HEK293T (cell line): ENCODE measurements at regions not wholly inside any gene's neighbourhood (a gene's known extent, or its start where the extent isn't known, plus 50 kb on each side); places are given as distances from the start of the nearest gene placed in this dataset.

Experiments
- CTCF ChIA-PET: fragments of 350-600 bp; formaldehyde crosslinking; extraction: SDS; loops from one replicate; lab custom pipeline; 2021; ENCODE audit warnings: antibody characterized with exemption, inconsistent platforms; lab: Yijun Ruan, JAX
- POLR2A ChIA-PET: fragments of 350-600 bp; formaldehyde crosslinking; extraction: SDS; loops from one replicate; lab custom pipeline; 2020; ENCODE audit warnings: antibody characterized with exemption, inconsistent platforms; lab: Yijun Ruan, JAX
- DNase-seq: peaks from one replicate; pipeline ENCODE4 v3.0.0; 2012; ENCODE audit warnings: mixed read lengths; ENCODE audit errors: extremely low spot score
- ARNT ChIP-seq: fragments of 450-650 bp; IDR thresholded peaks from 2 replicates; pipeline ENCODE4 v1.6.1; 2017; ENCODE audit warnings: mild to moderate bottlenecking
- BHLHE40 ChIP-seq: fragments of 450-650 bp; IDR thresholded peaks from 2 replicates; pipeline ENCODE4 v1.6.1; 2016; ENCODE audit warnings: mild to moderate bottlenecking, moderate library complexity, borderline replicate concordance
- CTBP1 ChIP-seq: fragments of 450-650 bp; IDR thresholded peaks from 2 replicates; pipeline ENCODE4 v1.6.1; 2016; ENCODE audit warnings: borderline replicate concordance
- ELF4 ChIP-seq: fragments of 450-650 bp; IDR thresholded peaks from 2 replicates; pipeline ENCODE4 v1.6.1; 2017; ENCODE audit warnings: antibody characterized with exemption
- FOXA1 ChIP-seq: fragments of 450-650 bp; IDR thresholded peaks from 2 replicates; pipeline ENCODE4 v1.6.1; 2016; ENCODE audit warnings: mild to moderate bottlenecking
- FOXK2 ChIP-seq: fragments of 450-650 bp; IDR thresholded peaks from 2 replicates; pipeline ENCODE4 v1.6.1; 2016; ENCODE audit warnings: mild to moderate bottlenecking
- FOXM1 ChIP-seq: fragments of 450-650 bp; IDR thresholded peaks from 2 replicates; pipeline ENCODE4 v1.6.1; 2017; ENCODE audit warnings: mild to moderate bottlenecking, borderline replicate concordance
- HDGF ChIP-seq: fragments of 450-650 bp; IDR thresholded peaks from 2 replicates; pipeline ENCODE4 v1.6.1; 2017; ENCODE audit warnings: antibody characterized with exemption, borderline replicate concordance
- L3MBTL2 ChIP-seq: fragments of 450-650 bp; conservative IDR thresholded peaks from 2 replicates; pipeline ENCODE4 v1.6.1; 2016; ENCODE audit warnings: mild to moderate bottlenecking
- LEF1 ChIP-seq: fragments of 450-650 bp; IDR thresholded peaks from 2 replicates; pipeline ENCODE4 v1.6.1; 2017; ENCODE audit warnings: mild to moderate bottlenecking, borderline replicate concordance
- NFRKB ChIP-seq: fragments of 450-650 bp; IDR thresholded peaks from 2 replicates; pipeline ENCODE4 v1.6.1; 2016; ENCODE audit warnings: mild to moderate bottlenecking, moderate library complexity
- PKNOX1 ChIP-seq: fragments of 450-650 bp; IDR thresholded peaks from 2 replicates; pipeline ENCODE4 v1.6.1; 2016
- SP1 ChIP-seq: fragments of 450-650 bp; IDR thresholded peaks from 2 replicates; pipeline ENCODE4 v1.6.1; 2017
- SUZ12 ChIP-seq: fragments of 450-650 bp; IDR thresholded peaks from 2 replicates; pipeline ENCODE4 v1.6.1; 2016; ENCODE audit warnings: mild to moderate bottlenecking
- TARDBP ChIP-seq: fragments of 450-650 bp; IDR thresholded peaks from 2 replicates; pipeline ENCODE4 v1.6.1; 2016
- ZNF384 ChIP-seq: fragments of 450-650 bp; IDR thresholded peaks from 2 replicates; pipeline ENCODE4 v1.6.1; 2016

- TF ChIP-seq HDGF (no peak), FOXM1 (no peak), FOXA1 (no peak), ELF4 (no peak), CTBP1 (no peak)
- POLR2A ChIA-PET = no interaction called here
- CTCF ChIA-PET = no interaction called here
- no peak for DNase-seq
Observed at GRCh38 chr13:58625703-58626389, 994.3 kb downstream of the PCDH17 start.

- no peak for DNase-seq
- TF ChIP-seq L3MBTL2 (no peak), TARDBP (no peak), NFRKB (no peak), LEF1 (no peak), CTBP1 (no peak), SP1 (no peak), SUZ12 (no peak), ARNT (no peak)
- ChIA-PET POLR2A (no interaction called here), CTCF (no interaction called here)
Observed at GRCh38 chr13:58630794-58631193, 999.2 kb downstream of the PCDH17 start.

DNA sequence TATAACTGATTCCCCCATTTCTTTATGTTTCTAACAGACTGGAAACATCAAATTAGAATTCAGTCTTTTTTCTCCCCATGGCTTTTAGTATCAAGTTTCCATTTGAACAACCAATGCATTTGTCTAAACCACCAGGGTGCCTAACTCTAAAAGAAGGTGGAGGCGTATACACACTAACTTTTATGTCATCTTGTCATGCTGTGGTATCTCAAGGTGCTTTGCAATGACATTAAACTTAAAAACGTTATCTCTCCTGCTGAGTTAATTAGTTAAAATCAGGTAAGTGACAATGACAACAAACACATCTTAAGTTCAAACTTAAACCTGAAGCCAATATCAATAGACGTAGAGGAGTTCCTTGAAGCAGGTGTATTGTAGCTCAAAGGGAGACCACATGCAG lies 1001.7 kb downstream of the PCDH17 start:
- no peak for DNase-seq
- ChIA-PET POLR2A (no interaction called here), CTCF (no interaction called here)
- no peak for TF ChIP-seq CTBP1
- TF ChIP-seq TARDBP = no peak
- no peak for TF ChIP-seq SP1
- no peak for TF ChIP-seq ARNT
- TF ChIP-seq PKNOX1 = no peak
- no peak for TF ChIP-seq HDGF
- no peak for TF ChIP-seq ZNF384
- no peak for TF ChIP-seq FOXA1
- no peak for TF ChIP-seq ELF4
- TF ChIP-seq SUZ12 = no peak
- TF ChIP-seq L3MBTL2 = no peak
- no peak for TF ChIP-seq BHLHE40
- TF ChIP-seq FOXM1 = no peak
- TF ChIP-seq FOXK2 = no peak
- no peak for TF ChIP-seq NFRKB
- no peak for TF ChIP-seq LEF1

- ChIA-PET CTCF (no interaction called here), POLR2A (no interaction called here)
- no peak for DNase-seq
- TF ChIP-seq NFRKB = no peak
- no peak for TF ChIP-seq PKNOX1
- TF ChIP-seq BHLHE40 = no peak
- no peak for TF ChIP-seq L3MBTL2
- TF ChIP-seq LEF1 = no peak
- no peak for TF ChIP-seq TARDBP
- no peak for TF ChIP-seq ZNF384
- TF ChIP-seq HDGF = no peak
- TF ChIP-seq ARNT = no peak
- TF ChIP-seq FOXA1 = no peak
- no peak for TF ChIP-seq FOXK2
- TF ChIP-seq SP1 = no peak
- TF ChIP-seq FOXM1 = no peak
- TF ChIP-seq ELF4 = no peak
- no peak for TF ChIP-seq SUZ12
- TF ChIP-seq CTBP1 = no peak
Observed at GRCh38 chr13:58655086-58655485, 1023.5 kb downstream of the PCDH17 start.

DNA sequence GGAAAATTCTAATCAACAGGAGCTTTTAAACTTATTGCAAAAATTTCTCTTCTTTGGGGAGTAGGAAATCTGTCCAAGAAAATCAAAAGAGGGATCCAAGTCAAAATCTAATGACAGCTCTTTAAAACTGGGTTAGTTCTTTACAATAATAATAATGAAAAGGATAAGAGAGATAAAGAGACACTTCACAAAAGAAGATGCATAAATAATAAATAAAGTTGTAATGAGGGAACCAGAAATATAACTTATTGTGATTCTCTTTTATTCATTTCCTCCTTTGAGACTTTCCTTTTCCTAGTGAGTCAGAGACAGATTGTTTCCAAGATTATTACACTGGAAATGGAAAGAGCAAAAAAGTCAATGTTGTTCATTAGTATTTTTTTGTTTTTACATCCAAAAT lies 1029.3 kb downstream of the PCDH17 start:
- ChIA-PET POLR2A (no interaction called here), CTCF (no interaction called here)
- no peak for DNase-seq
- TF ChIP-seq FOXK2 (no peak), FOXM1 (no peak), ARNT (no peak), LEF1 (no peak), ELF4 (no peak), CTBP1 (no peak), PKNOX1 (no peak), HDGF (no peak), L3MBTL2 (no peak), BHLHE40 (no peak), TARDBP (no peak), ZNF384 (no peak), SUZ12 (no peak), FOXA1 (no peak), NFRKB (no peak), SP1 (no peak)

DNA sequence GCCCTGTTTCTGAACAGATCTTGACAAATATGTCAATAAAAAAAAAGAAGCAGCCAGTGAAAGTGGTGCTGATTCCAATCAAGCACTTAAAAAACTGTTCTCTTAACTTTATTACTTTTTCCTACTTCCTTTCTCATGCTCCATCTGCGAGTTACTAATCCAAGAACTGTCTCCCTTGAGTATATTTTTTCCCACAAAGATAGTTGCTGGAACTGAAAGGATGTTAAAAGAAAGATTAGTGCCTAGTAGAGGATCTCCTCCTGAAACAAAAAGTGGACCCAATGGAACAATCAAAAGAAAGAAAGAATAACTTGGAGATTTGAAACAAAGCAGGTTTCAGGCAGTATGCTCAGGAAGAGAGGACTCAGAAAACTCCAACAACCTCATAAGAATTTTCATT lies 1034.8 kb downstream of the PCDH17 start:
- no peak for DNase-seq
- TF ChIP-seq FOXK2 (no peak), SUZ12 (no peak), CTBP1 (no peak), HDGF (no peak), ARNT (no peak)
- ChIA-PET CTCF (no interaction called here), POLR2A (no interaction called here)
